ENCODE measurements at regions not wholly inside any gene's neighbourhood (a gene's known extent, or its start where the extent isn't known, plus 50 kb on each side); places are given as distances from the start of the nearest gene placed in this dataset.

DNA sequence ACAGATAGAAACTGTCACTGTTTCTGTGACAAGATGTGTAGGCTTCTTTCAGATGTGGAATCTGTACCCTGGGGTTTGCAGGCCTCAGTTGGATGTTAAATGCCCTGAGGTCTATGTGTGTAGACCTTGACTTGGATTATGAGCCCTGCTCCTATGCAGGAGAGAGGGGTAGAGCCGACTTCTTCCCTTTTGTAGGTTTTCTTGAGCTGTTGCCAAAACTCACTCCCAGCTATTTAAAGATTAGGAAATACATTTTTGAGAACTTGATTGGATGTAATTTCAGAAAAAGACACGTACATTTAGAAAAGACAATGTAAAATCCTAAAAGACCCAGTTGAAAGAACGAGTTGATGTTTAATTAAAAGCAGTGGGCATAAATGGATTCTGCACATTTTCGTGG, 374.8 kb downstream of the SLC4A3 start:
- no peak for DNase-seq

- DNase-seq = no peak
These were observed 375.3 kb downstream of the SLC4A3 start for GRCh38 chr2:220002699-220003098.

- no peak for DNase-seq
These were observed 377.9 kb downstream of the SLC4A3 start for GRCh38 chr2:220005362-220005761.

- no peak for DNase-seq
These were observed 378.8 kb downstream of the SLC4A3 start for GRCh38 chr2:220006152-220006621.

GRCh38 chr2:220011859-220012258, 384.4 kb downstream of the SLC4A3 start:
- no peak for DNase-seq

GRCh38 chr2:220014961-220015360, 387.5 kb downstream of the SLC4A3 start:
- DNase-seq = no peak

- no peak for DNase-seq
These were observed 388.1 kb downstream of the SLC4A3 start for GRCh38 chr2:220015576-220015975.

DNA sequence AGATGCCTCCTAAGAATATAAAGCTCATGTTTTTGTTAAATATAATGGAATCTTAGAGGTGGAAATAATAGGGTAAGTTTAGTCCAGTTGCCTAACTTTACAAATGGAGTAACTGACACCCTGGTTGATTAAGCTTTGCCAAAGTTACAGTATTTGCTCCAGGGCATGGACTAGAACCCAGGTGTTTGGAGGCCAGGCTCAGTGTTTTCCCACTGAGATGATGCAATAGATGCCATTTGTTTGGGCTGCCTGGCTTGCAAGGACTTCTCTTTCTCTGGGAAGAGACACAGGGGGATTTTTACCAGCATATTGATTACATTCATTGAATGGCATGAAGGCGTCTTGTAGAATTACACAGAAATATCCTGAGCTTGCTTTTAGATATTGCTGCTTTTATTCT, 397.8 kb downstream of the SLC4A3 start:
- no peak for DNase-seq

GRCh38 chr2:220029013-220029412, 401.6 kb downstream of the SLC4A3 start:
- DNase-seq = no peak

DNA sequence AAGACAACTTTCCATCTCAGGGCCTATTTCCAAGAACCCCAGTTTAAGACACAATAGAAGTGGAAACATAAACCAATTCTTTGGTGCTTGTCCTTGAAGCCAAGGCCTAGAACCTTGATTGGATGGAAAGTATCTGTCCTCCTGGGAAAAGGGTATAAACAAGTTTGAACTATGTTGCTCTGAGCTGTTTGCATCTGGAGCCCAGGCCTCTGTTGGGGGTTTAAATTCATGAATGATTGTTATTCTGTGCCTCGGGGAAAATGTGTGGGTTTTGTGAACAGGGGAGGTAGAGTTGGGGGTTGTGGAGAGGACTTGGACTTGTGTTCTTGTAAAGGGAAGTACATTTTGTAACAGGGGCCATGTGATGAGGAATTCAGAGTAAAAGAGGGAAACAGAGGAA, 406.1 kb downstream of the SLC4A3 start:
- DNase-seq = no peak

DNA sequence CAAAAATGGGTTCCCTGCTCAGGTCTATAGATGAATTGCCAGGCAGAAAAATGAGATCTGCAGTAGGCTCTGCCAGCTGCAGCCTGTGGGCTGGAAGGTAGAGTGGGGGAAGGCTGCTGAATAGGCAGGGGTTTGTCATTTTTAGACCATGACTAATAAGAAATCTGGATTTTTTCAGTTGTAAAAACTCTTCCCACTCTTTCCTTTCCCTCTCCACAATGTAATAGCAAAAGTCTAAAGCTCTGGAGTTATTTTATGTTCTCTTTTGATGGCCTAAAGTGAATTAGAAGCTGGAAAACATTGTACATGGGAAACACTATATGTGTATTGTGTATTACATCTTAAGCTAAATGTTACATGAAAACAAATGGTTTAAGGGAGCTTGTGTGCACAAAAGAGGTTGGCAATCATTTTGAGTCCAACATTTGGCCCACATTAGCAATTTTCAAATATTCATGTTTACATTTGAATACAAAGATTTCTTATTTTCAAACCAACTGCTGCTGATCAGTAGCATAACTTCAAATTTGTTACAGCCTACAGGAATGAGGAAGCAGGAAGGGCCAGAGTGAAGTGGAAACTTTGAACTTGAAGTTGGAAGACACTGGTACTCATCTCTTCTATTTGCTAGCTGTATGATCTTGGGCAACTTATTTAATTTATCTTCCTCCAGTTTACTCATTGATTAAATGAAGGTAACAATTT, 407.1 kb downstream of the SLC4A3 start:
- DNase-seq = no peak

- no peak for DNase-seq
These were observed 409.0 kb downstream of the SLC4A3 start for GRCh38 chr2:220036431-220036830.

DNA sequence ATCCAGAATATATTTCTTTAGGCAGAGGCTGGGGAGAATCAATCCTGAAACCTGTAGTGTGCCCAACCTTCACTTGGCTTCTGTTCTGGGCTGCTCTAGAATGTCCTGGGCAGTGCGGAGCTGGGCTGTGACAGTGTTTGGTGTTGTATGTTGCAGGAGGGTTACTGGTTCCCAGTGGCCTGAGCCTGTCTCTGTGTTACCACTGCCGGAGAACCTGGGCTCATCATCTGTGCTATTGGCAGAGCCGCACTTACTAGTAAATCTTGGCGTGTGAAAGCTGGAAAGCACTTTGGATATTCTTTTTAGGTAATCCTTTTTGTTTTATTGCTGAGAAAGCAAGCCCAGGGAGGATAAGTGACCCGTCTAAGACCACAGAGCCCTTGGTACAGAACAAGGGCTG, 412.9 kb downstream of the SLC4A3 start:
- DNase-seq = no peak

GRCh38 chr2:220041447-220041846, 414.0 kb downstream of the SLC4A3 start:
- no peak for DNase-seq

- DNase-seq = no peak
These were observed 415.9 kb downstream of the SLC4A3 start for GRCh38 chr2:220043155-220043989.

DNA sequence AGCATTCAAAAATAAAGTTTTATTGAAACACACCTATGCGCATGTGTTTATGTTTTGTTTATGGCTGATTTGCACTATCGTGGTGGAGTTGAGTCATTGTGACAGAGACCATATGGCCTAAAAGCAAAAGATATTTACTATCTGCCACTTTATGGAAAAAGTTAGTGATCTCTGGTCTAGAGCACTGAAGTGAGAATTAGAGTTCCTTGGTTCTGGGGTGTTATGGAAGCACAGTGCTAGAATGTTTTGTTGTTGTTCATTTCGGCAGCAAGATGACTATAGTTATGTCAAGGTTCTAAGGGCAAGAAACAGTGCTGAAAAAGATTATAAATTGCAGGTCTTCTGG, 416.5 kb downstream of the SLC4A3 start:
- no peak for DNase-seq

- DNase-seq = no peak
These were observed 417.0 kb downstream of the SLC4A3 start for GRCh38 chr2:220044383-220044782.

DNA sequence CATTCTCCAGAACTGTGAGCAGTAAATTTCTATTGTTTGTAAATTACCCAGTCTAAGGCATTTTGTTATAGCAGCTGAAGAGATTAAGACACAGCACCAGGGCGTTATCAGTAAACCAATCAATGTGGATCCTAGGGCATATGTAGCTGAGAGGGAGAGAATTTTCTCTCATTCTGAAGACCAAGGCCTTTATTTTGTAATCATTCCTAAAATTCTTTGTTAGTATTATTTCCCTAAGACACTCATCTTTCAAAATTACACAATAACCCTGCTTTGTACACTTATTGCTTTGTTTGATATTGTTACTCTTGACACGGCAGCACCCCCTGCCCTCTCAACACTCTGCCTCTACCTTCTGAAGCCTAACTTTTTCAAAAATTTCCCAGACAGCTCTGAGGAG, 419.1 kb downstream of the SLC4A3 start:
- no peak for DNase-seq

DNA sequence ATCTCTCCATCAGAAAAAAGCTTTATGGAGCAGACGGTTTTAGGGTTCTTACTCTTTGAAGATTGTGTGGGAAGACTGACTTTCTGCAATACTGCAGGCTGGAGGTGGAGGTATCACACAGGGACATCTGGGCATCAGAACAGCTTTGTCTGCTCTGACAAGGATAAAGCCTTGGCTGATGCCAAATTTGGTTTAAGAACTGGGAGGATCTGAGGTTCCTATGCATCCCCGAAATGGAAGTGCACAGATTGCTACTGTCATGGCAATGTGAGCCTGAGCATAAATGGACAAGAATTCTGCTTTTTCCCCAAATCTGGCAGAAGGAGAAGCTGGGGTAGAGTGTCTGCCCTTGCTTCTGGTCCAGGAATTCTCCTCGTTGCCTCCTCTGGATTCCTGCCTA, 424.3 kb downstream of the SLC4A3 start:
- DNase-seq = no peak

- no peak for DNase-seq
These were observed 426.5 kb downstream of the SLC4A3 start for GRCh38 chr2:220053919-220054318.

DNA sequence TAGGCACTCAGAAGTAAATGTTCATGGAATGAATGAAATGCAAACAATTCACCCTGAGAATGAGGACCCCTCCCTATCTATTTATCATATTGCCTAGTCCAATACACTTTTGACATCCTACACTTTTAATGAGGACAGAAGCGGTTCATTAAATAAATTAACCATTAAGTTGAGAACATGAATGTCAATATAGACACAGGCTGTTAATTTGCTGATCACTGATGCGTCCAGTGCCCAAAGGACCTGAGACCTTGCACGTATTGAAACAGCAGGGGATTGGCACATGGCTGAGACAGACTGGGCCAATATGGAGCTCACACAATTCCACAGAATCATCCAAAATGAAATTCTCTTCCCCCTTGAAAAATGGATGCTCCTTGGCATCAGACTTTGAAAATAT, 430.0 kb downstream of the SLC4A3 start:
- no peak for DNase-seq

GRCh38 chr2:220057916-220058315, 430.5 kb downstream of the SLC4A3 start:
- DNase-seq = no peak

- no peak for DNase-seq
These were observed 436.9 kb downstream of the SLC4A3 start for GRCh38 chr2:220064111-220065030.

Data from stimulated activated CD4-positive, alpha-beta T cell treated with anti-CD3 and anti-CD28 coated beads, Interleukin-12 subunit alpha, Interleukin-12 subunit beta, amount 100 ng/mL, for 4 hours (primary cell).